HG02588 (cell line): ENCODE measurements at regions not wholly inside any gene's neighbourhood (a gene's known extent, or its start where the extent isn't known, plus 50 kb on each side); places are given as distances from the start of the nearest gene placed in this dataset.

Experiments used
- ATAC-seq: cut with Tn5 transposase; IDR thresholded peaks from one replicate; pipeline ENCODE4 v1.9.1; 2021; ENCODE audit warnings: mild to moderate bottlenecking, moderate library complexity; ENCODE audit not compliant: unreplicated experiment

- ATAC-seq, result no peak
These were observed 135.4 kb downstream of the TMEM17 start for GRCh38 chr2:62370321-62371250.

DNA sequence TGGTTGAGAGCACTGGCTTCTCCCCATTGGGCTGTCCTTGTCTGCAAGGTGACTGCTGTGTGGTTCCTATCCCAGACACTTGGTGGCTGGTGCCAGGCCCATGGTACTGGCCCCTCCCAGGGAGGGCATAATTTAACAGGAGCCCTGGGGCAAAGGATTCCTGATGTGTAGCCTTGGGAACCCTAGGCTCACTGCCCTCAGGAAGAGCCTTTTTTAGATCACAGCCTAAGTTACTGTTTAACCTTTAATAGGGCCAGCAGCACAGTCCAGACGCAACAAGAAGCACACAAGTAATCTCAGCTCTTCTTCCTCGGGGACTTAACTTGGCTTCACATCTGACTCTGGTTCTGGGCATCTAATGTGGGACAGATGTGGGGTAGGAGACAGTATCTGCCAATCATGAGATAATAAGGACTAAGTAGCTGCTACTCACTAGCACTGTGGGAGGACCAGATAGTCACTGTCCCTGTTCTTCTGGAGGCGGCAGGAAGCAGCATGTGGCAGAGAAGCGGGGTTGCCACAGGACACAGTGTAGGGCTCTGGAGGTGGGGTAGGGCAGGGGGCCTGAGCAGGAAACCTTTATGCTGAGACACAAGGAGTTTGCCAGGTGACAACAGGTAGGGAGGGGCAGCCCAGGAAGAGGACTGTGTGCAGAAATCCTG is 136.3 kb downstream of the TMEM17 start:
- no peak for ATAC-seq

DNA sequence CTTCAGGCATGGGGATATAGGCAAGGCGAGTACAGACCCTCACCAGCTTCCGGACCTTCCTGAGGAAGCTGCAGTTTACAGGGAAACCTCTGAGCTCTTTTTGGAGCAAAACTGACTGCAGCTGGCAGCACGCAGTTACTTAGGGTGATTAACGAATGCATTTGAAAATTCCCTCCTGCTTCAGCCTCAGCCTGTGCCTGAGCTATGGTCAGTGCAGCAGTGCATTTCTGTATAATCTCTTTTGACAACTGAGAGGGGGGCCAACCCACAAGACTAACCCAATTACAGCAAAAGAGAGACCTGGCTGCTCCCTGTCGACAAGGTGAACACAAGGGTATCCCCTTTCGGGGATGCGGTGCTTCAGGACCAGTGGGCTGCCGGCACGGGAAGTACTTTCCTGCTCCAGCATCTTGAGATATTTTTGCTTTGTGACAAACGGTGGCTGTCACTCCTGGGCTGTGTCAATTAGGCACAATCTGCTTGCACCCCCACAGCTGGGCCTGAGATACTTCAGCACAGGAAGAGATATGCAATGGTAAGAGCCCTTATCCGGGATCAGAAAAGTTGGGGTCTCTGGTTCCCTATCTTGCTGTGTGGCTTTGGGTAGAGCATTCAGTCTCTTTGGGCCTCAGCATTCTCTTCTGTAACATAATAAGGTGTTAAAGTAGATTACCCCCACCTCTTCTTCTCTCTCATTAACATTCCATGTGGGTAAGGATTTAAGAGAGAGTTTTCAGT is 141.0 kb downstream of the TMEM17 start:
- ATAC-seq, result no peak

DNA sequence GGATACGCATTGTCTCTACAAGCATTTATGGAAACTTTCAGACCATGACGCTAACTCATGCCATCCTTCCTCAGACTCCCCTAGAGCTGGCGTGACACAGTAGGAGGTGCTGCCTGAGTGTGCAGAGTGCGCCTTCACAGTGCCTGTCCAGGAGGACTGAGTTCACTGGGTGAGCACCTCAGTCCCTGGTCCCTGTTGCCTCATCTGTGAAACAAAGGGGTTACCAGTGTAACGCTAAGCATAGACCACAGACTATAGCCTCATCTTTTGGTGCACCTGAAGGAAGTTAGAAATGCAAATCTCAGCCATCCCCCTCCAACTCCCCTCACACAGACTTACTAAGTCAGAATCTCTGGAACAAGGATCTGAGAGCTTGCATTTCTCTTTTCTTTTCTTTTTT is 142.8 kb downstream of the TMEM17 start:
- ATAC-seq, result peak; percentile 70

DNA sequence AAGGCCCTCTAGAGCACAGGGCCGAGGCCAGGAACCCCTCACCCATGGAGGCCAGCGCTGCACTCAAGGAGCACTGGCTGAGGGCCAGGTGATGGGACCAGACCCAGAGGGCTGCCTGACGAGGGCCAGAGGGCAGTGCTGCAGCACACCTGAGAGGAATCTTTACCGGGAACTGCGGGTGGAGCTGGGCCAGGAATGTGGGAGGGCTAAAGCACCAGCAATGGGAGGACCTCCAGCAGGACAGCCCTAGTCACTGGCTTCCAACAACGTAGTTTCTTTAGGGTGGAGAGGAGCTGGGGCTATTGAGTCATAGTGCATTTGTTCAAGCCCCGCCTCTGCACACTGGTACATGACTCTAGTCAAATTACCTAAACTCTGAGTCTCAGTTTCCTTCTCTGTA is 143.4 kb downstream of the TMEM17 start:
- peak; percentile 23 for ATAC-seq

DNA sequence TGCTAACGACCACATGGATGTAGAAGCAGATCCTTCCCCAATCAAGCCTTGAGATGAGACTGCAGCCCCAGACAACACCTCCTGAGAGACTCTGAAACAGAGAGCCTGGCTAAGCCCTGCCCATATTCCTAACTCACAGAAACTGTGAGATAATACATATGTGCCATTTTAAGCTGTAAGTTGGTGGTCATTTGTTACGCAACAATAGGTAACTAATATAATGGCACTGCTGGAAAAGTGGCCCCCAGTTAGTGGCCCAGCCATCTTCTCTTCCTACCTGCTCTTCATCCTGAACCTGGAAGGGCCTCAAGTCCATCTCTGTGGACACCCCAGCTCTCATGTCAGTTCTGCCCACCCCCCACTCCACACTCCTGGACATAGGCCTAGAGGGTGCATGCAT is 144.0 kb downstream of the TMEM17 start:
- ATAC-seq, result no peak

DNA sequence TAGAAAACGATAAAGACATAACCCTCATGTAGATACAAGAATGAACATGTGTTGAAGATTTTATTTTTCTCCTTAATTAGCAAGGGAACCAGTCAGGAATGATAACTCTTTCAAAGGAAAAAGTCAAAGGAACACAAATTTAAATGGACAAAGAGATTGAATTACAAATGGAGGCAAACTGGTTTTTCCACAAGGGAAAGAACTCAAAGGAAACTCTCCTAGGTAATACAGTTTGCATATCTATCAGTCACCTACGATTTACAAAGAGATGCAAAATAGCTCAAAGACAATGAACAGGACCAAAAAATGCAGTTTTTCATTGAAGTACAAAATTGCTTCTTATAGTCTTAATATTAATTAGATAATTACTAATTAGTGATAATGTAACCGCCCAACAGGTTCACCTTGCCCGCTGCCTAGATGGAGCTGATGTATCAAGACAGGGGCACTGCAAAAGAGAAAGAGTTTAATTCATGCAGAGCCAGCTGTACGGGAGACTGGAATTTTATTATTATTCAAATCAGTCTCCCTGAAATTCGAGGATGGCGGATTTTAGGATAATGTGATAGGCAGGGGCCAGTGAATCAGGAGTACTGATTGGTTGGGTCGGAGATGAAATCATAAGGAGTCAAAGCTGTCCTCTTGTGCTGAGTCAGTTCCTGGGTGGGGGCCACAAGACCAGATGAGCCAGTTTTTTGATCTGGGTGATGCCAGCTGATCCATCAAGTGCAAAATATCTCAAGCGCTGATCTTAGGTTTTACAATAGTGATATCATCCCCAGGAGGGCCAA is 151.0 kb downstream of the TMEM17 start:
- ATAC-seq, result no peak

DNA sequence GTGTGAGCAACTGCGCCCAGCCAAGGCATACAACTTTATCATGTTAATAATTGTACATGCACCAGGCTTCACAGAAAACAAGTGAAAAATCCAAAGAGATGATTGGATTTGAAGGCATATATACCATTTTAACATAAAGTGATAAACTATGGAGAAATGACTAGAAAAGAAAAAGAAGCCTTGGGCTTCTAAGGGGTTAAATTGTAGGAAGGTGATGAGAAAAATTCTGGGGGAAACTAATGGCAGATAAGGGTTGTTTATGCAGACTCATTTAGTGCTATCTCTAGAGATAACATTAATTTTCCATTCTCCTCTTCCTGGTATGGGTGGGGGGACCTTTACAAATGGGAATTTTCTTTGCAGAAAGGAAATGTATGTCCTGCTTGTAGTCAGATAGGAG is 154.0 kb downstream of the TMEM17 start:
- ATAC-seq, result no peak

- no peak for ATAC-seq
These were observed 153.9 kb downstream of the B3GNT2 start for GRCh38 chr2:62349788-62350187.

GRCh38 chr2:62348700-62349099 is 152.8 kb downstream of the B3GNT2 start:
- no peak for ATAC-seq

GRCh38 chr2:62347563-62348270 is 151.8 kb downstream of the B3GNT2 start:
- no peak for ATAC-seq

GRCh38 chr2:62344472-62344871 is 148.6 kb downstream of the B3GNT2 start:
- peak; percentile 71 for ATAC-seq

DNA sequence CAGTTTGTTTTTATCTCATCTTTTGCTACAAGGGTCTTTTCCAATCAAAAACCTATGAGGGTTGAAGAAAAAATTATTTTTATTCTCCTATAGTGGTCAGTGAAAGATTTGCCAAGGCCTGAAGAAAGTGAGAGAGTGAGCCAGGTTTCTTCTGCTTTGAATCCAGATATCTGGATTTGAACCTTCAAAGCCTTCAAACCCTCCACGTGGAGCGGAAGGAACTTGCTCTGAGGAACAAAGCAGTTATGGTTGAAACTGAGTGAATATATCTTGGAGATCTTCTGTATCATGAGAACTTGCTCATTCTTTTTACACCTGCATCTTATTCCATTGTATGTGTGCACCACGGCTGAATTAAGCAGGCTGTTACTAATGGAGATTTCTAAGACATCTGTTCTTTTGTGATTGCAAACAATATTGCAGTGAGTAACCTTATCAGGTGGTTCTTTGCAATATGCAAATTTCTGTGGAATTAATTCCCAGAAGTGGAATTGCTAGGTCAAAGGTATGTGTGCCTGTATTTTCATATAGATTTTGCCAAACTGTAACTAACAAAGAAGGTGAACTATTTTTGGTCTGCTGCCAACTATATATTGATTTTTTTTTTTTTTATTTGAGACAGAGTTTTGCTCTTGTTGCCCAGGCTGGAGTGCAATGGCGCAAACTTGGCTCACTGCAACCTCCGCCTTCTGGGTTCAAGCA is 147.9 kb downstream of the B3GNT2 start:
- ATAC-seq, result no peak

DNA sequence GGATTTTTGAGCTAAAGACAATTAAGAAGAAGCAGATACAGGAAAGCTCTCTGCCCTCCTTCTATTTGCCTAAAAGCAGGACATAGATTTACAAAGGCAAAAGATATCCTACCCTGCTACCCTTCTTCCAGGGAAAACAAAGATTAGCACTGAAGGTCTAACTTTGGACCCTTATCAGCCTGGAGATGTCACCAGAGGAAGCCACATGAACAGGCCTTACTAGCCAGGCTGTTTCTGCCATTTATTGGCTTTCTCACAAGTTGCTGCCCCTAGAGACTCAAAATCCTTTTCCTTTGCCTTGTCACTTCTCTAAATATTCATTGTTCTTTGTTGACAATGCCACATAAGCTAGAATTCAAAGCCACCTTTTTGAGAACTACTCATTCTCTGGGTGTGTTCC is 147.3 kb downstream of the B3GNT2 start:
- ATAC-seq, result no peak

GRCh38 chr2:62340994-62341484 is 145.1 kb downstream of the B3GNT2 start:
- ATAC-seq, result no peak

DNA sequence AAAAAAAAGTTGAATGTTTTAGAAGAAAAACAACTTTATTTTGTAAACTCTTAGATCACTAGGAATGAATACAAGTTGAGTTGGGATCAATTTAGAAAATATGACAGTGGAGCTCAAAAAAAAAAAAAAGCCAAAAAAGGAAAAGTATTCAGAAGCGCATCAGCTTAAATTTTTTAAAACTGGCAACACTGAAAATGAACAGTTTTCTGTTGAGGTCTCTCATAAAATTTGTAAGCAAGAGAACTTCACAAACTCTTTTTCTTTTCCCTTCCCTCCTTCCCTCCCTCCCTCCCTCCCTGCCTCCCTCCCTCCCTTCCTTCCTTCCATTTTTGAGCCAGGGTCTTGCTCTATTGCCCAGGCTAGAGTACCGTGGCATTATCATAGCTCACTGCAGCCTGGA is 143.9 kb downstream of the B3GNT2 start:
- ATAC-seq, result no peak

GRCh38 chr2:62339413-62339812 is 143.5 kb downstream of the B3GNT2 start:
- ATAC-seq, result no peak

- ATAC-seq, result no peak
These were observed 142.2 kb downstream of the B3GNT2 start for GRCh38 chr2:62338111-62338510.

- no peak for ATAC-seq
These were observed 141.5 kb downstream of the B3GNT2 start for GRCh38 chr2:62337403-62337802.
